ENCODE measurements at regions not wholly inside any gene's neighbourhood (a gene's known extent, or its start where the extent isn't known, plus 50 kb on each side); places are given as distances from the start of the nearest gene placed in this dataset.

DNA sequence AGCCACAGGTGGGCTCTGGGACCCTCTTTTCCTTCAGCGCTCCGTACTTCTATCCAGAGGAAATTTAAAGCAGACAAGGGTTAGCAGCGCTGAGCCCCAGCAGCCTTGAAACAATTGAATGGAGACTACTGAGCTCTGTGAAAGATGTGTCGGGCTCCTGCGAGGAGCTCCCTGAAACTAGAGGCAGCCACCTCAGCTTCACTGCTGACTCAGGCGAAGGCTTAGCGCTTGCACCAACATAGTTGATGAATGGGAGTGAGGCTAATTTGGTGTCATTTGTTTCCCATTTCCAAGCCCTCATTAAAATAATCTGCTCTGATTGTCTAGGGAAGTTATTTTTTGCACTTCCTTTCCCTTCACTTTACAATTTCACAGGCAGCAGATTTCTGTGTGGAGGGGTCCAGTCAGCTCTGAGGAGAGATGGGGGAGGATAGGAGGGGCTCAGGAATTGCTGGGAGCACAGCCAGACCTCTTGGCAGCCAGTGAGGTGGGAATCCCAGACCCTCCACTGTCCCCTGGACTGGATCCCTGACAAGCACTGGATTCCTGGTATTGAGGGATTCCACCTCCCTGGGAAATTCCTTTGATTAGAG lies 398.9 kb upstream of the PLXNA2 start (continued):
- no peak for TF ChIP-seq POLR2AphosphoS5 (IDR thresholded peaks at IDR 0.05)
- TF ChIP-seq RAD21 (conservative IDR thresholded peaks at IDR 0.05), result no peak
- TF ChIP-seq MXI1 (conservative IDR thresholded peaks at IDR 0.05; ENCODE audit: poor library complexity, severe bottlenecking), result no peak

DNA sequence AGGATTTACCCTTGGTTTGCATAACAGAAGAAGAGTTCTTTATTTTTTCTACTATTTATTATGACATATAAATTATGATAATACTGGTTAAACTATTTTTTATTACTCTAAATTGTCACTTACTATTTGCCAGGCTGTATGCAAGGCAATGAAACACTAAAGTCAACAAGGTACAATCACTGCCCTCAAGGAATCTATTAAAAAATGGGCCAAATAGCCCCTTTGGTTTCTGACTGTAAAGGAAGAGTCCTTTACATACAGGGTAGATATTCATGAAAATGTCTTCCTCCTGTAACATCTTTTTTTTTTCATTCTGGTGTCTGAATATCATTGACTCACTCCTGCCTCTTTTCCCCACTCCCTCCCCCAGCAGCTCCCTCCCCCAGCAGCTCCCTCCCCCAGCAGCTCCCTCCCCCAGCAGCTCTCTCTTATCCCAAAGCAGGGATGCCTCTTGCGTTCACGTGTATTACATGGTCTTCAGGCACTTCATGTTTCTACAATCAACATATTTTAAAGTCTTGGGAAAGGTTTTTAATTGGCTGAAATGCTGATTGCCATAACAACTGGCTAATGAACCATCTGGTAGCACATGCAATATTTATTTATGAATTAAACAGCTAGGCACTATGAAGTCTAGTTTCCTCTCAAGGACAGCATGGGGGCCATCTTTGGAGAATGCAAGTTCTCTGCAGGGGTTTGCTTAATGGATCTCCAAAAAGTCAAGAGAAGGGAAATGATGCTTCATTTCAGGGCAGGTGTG lies 400.4 kb upstream of the PLXNA2 start:
- Histone ChIP-seq H3K9me2 (ENCODE audit: insufficient read depth, low read length) (no peaks in the 10 kb centered on the region), H2AFZ (ENCODE audit: low read depth, low read length) (no peak overlapping the region), H3K27ac (ENCODE audit: low read length) (no peak overlapping the region), H3K9me3 (ENCODE audit: low read length) (no peaks in the 10 kb centered on the region), H3K4me2 (ENCODE audit: low read length) (no peak overlapping the region), H4K20me1 (ENCODE audit: insufficient read depth) (no peaks in the 10 kb centered on the region), H3K4me3 (ENCODE audit: low read length) (no peak overlapping the region), H3K36me3 (ENCODE audit: insufficient read depth, low read length) (no peaks in the 10 kb centered on the region), H3F3A (ENCODE audit: insufficient read depth, low read length, poor library complexity, severe bottlenecking) (no peaks in the 10 kb centered on the region), H3K79me2 (replicated peaks; ENCODE audit: insufficient read depth, low read length) (no peaks in the 10 kb centered on the region), H3K27me3 (ENCODE audit: insufficient read depth, low read depth, low read length) (no peaks in the 10 kb centered on the region), H3K9ac (ENCODE audit: low read length) (no peak overlapping the region)
- TF ChIP-seq EZH2 (IDR thresholded peaks at IDR 0.05; ENCODE audit: borderline replicate concordance, insufficient read depth, low read length, poor library complexity, severe bottlenecking), result no peak
- no peak for TF ChIP-seq SMC3 (conservative IDR thresholded peaks at IDR 0.05; ENCODE audit: poor library complexity)
- no peak for TF ChIP-seq EP300 (conservative IDR thresholded peaks at IDR 0.05; ENCODE audit: poor library complexity, severe bottlenecking)
- TF ChIP-seq, protein P1, sequence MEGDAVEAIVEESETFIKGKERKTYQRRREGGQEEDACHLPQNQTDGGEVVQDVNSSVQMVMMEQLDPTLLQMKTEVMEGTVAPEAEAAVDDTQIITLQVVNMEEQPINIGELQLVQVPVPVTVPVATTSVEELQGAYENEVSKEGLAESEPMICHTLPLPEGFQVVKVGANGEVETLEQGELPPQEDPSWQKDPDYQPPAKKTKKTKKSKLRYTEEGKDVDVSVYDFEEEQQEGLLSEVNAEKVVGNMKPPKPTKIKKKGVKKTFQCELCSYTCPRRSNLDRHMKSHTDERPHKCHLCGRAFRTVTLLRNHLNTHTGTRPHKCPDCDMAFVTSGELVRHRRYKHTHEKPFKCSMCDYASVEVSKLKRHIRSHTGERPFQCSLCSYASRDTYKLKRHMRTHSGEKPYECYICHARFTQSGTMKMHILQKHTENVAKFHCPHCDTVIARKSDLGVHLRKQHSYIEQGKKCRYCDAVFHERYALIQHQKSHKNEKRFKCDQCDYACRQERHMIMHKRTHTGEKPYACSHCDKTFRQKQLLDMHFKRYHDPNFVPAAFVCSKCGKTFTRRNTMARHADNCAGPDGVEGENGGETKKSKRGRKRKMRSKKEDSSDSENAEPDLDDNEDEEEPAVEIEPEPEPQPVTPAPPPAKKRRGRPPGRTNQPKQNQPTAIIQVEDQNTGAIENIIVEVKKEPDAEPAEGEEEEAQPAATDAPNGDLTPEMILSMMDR (IDR thresholded peaks at IDR 0.05; ENCODE audit: poor library complexity, severe bottlenecking), result no peak
- TF ChIP-seq POLR2AphosphoS5 (IDR thresholded peaks at IDR 0.05), result no peak
- no peak for TF ChIP-seq MXI1 (conservative IDR thresholded peaks at IDR 0.05; ENCODE audit: poor library complexity, severe bottlenecking)
- TF ChIP-seq RAD21 (conservative IDR thresholded peaks at IDR 0.05), result no peak
- no peak for TF ChIP-seq TAF1 (IDR thresholded peaks at IDR 0.05; ENCODE audit: low read depth)
- TF ChIP-seq, protein P2, sequence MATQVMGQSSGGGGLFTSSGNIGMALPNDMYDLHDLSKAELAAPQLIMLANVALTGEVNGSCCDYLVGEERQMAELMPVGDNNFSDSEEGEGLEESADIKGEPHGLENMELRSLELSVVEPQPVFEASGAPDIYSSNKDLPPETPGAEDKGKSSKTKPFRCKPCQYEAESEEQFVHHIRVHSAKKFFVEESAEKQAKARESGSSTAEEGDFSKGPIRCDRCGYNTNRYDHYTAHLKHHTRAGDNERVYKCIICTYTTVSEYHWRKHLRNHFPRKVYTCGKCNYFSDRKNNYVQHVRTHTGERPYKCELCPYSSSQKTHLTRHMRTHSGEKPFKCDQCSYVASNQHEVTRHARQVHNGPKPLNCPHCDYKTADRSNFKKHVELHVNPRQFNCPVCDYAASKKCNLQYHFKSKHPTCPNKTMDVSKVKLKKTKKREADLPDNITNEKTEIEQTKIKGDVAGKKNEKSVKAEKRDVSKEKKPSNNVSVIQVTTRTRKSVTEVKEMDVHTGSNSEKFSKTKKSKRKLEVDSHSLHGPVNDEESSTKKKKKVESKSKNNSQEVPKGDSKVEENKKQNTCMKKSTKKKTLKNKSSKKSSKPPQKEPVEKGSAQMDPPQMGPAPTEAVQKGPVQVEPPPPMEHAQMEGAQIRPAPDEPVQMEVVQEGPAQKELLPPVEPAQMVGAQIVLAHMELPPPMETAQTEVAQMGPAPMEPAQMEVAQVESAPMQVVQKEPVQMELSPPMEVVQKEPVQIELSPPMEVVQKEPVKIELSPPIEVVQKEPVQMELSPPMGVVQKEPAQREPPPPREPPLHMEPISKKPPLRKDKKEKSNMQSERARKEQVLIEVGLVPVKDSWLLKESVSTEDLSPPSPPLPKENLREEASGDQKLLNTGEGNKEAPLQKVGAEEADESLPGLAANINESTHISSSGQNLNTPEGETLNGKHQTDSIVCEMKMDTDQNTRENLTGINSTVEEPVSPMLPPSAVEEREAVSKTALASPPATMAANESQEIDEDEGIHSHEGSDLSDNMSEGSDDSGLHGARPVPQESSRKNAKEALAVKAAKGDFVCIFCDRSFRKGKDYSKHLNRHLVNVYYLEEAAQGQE (IDR thresholded peaks at IDR 0.05; ENCODE audit: borderline replicate concordance), result no peak

DNA sequence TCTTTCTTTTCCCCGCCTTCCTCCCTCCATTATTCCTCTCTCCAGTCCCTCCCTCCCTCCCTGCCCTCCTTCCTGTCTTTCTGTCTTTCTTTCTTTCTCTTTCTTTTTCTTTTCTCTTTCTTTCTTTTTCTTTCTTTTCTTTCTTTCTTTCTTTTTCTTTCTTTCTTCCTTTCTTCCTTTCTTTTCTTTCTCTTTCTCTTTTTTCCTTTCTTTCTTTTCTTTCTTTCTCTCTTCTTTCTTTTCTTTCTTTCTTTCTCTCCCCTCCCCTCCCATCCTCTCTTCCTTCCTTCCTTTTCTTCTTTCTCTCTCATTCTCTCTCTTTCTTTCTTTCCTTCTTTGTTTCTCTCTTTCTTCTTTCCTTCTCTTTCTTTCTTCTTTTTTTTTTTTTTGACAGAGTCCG lies 402.2 kb upstream of the PLXNA2 start:
- Histone ChIP-seq H3K9me3 (ENCODE audit: low read length) (no peaks in the 10 kb centered on the region), H3K4me3 (ENCODE audit: low read length) (no peak overlapping the region), H3K27ac (ENCODE audit: low read length) (no peak overlapping the region)

More for the DNA sequence above, 402.2 kb upstream of the PLXNA2 start:
- H3K4me2 ChIP-seq (ENCODE audit: low read length), result no peak overlapping the region
- no peak for TF ChIP-seq TAF1 (IDR thresholded peaks at IDR 0.05; ENCODE audit: low read depth)
- TF ChIP-seq EP300 (conservative IDR thresholded peaks at IDR 0.05; ENCODE audit: poor library complexity, severe bottlenecking), result no peak
- no peak for TF ChIP-seq EZH2 (IDR thresholded peaks at IDR 0.05; ENCODE audit: borderline replicate concordance, insufficient read depth, low read length, poor library complexity, severe bottlenecking)
- no peak for TF ChIP-seq SMC3 (conservative IDR thresholded peaks at IDR 0.05; ENCODE audit: poor library complexity)
- no peak for TF ChIP-seq RAD21 (conservative IDR thresholded peaks at IDR 0.05)
- TF ChIP-seq, protein P2 (IDR thresholded peaks at IDR 0.05; ENCODE audit: borderline replicate concordance), result no peak
- TF ChIP-seq POLR2AphosphoS5 (IDR thresholded peaks at IDR 0.05), result no peak
- no peak for TF ChIP-seq MXI1 (conservative IDR thresholded peaks at IDR 0.05; ENCODE audit: poor library complexity, severe bottlenecking)
- TF ChIP-seq, protein P1 (IDR thresholded peaks at IDR 0.05; ENCODE audit: poor library complexity, severe bottlenecking), result no peak
- no peaks in the 10 kb centered on the region for H3K9me2 ChIP-seq (ENCODE audit: insufficient read depth, low read length)
- no peaks in the 10 kb centered on the region for H3K36me3 ChIP-seq (ENCODE audit: insufficient read depth, low read length)
- H2AFZ ChIP-seq (ENCODE audit: low read depth, low read length), result no peak overlapping the region
- H3F3A ChIP-seq (ENCODE audit: insufficient read depth, low read length, poor library complexity, severe bottlenecking), result no peaks in the 10 kb centered on the region
- no peaks in the 10 kb centered on the region for H3K27me3 ChIP-seq (ENCODE audit: insufficient read depth, low read depth, low read length)
- no peaks in the 10 kb centered on the region for H3K79me2 ChIP-seq (replicated peaks; ENCODE audit: insufficient read depth, low read length)
- no peak overlapping the region for H3K9ac ChIP-seq (ENCODE audit: low read length)
- H4K20me1 ChIP-seq (ENCODE audit: insufficient read depth), result no peaks in the 10 kb centered on the region
